ENCODE measurements at regions not wholly inside any gene's neighbourhood (a gene's known extent, or its start where the extent isn't known, plus 50 kb on each side); places are given as distances from the start of the nearest gene placed in this dataset.

DNA sequence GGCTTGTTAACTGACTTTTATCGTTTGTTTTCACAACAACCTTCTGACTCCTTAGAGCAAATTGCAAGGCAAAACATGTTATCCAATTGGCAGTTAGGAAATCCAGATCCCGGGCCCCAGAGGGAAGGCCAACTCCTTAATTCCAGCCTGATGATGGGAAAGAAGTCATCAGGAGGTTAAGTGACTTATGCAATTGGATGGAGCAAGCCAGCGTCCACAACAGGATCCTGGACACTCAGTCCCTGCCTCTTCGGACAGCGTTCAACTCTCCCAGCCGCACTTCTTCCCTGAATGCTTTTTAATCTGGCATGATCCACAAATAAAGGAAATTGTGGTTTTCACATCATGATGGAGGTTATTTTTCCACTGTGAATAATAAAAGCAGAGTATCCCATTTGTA is 310.1 kb downstream of the RAB28 start:
- TF ChIP-seq MIER1 (IDR thresholded peaks at IDR 0.05; ENCODE audit: low read depth) = no peak
- no peak for TF ChIP-seq ATF1 (CRISPR knock-in tag; IDR thresholded peaks at IDR 0.05)
- TF ChIP-seq ATF1 (tag; IDR thresholded peaks at IDR 0.05) = no peak
- TF ChIP-seq, protein P1, sequence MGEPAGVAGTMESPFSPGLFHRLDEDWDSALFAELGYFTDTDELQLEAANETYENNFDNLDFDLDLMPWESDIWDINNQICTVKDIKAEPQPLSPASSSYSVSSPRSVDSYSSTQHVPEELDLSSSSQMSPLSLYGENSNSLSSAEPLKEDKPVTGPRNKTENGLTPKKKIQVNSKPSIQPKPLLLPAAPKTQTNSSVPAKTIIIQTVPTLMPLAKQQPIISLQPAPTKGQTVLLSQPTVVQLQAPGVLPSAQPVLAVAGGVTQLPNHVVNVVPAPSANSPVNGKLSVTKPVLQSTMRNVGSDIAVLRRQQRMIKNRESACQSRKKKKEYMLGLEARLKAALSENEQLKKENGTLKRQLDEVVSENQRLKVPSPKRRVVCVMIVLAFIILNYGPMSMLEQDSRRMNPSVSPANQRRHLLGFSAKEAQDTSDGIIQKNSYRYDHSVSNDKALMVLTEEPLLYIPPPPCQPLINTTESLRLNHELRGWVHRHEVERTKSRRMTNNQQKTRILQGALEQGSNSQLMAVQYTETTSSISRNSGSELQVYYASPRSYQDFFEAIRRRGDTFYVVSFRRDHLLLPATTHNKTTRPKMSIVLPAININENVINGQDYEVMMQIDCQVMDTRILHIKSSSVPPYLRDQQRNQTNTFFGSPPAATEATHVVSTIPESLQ (CRISPR knock-in tag; IDR thresholded peaks at IDR 0.05) = no peak
- TF ChIP-seq NR1H2 (CRISPR knock-in tag; IDR thresholded peaks at IDR 0.05) = no peak
- no peak for TF ChIP-seq USF2 (CRISPR knock-in tag; IDR thresholded peaks at IDR 0.05)
- no peak for TF ChIP-seq DPF2 (IDR thresholded peaks at IDR 0.05)
- BruUV-seq (replicated peaks) = no TSS peak
- no peak for ATAC-seq

More for the DNA sequence above, 310.1 kb downstream of the RAB28 start:
- H3K4me1 ChIP-seq (replicated peaks in 1 of 2; ENCODE audit: control insufficient read depth in 2 of 2, insufficient read depth in 2 of 2, low read length in 2 of 2) = no peaks in the 10 kb centered on the region
- H3K9me1 ChIP-seq (ENCODE audit: control insufficient read depth, insufficient read depth, low read length) = no peaks in the 10 kb centered on the region
- no peak overlapping the region for H3K4me2 ChIP-seq (ENCODE audit: insufficient read depth, low read length)
- FAIRE-seq (no peak), DNase-seq (ENCODE audit: extremely low read depth in 1 of 4, low spot score in 3 of 4) (no peak)
- no peaks in the 10 kb centered on the region for H4K20me1 ChIP-seq (replicated peaks; ENCODE audit: control insufficient read depth, insufficient read depth, low read length)
- H3K36me3 ChIP-seq (ENCODE audit: control insufficient read depth, insufficient read depth, low read length) = no peaks in the 10 kb centered on the region
- H3K4me3 ChIP-seq = no peak overlapping the region
- peaks cover 0 to 4% of the 10 kb centered on the region in 2 experiments; a peak in 2 of 5 replicates for H3K27me3 ChIP-seq (ENCODE audit: control insufficient read depth in 2 of 2, insufficient read depth in 2 of 2, low read length in 2 of 2)
- in situ Hi-C loops (cut with MboI) = no loop called here
- POLR2A ChIA-PET = no interaction called here
- CTCF ChIA-PET (ENCODE audit: low intra/inter-chr PET ratio) = no interaction called here
- no peaks in the 10 kb centered on the region for H3K79me2 ChIP-seq (ENCODE audit: control insufficient read depth, insufficient read depth, low read length)
- no peaks in the 10 kb centered on the region for H3K9me3 ChIP-seq (replicated peaks; ENCODE audit: control insufficient read depth, insufficient read depth, low read depth, low read length)
- WGBS (ENCODE audit: insufficient coverage, low coverage, missing lambda C conversion rate) = 6% methylated on average over 6 of the region's 6 CpGs
- no peak overlapping the region for H3K9ac ChIP-seq (ENCODE audit: insufficient read depth in 1 of 2, low read depth in 2 of 2, low read length in 2 of 2)
- intact Hi-C loops (cut with micrococcal nuclease) = no loop called here
- no peak overlapping the region for H2AFZ ChIP-seq (ENCODE audit: low read depth, low read length)
- no peak overlapping the region for H3K27ac ChIP-seq (ENCODE audit: extremely low read depth, low read depth, low read length)

All from K562 (cell line).